ENCODE measurements at regions not wholly inside any gene's neighbourhood (a gene's known extent, or its start where the extent isn't known, plus 50 kb on each side); places are given as distances from the start of the nearest gene placed in this dataset.
A peak's percentile ranks its signal among the peaks of the same experiment; 100 is the strongest.

DNA sequence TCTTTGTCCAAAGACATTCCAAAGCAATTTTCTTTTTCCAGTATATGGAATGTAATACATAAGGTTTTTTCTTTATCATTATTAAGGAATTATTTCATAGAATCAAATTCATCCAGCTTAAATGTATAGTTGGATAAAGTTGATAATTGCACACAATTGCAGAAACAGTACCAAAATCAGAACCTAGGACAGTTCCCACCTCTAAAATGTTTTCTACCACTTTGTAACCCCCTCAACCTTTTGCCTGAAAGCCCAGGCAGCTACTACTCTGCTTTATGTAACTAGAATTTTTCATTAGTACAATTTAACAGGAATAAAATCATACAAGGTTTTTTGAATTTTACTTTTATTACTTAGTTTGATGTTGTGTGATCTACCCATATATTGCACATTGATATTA, 98.0 kb downstream of the PRR20E start:
- H3K27me3 ChIP-seq (ENCODE audit: control insufficient read depth, insufficient read depth, low read length, poor library complexity, severe bottlenecking), result no peaks in the 10 kb centered on the region
- no peaks in the 10 kb centered on the region for H3K4me1 ChIP-seq (ENCODE audit: control insufficient read depth, insufficient read depth, low read length)
- H3K36me3 Mint-ChIP-seq (ENCODE audit: low read depth), result no peaks in the 10 kb centered on the region
- H3K9me3 Mint-ChIP-seq, result no peaks in the 10 kb centered on the region
- no peak overlapping the region for H3K27ac ChIP-seq (ENCODE audit: low read depth, low read length)
- no peak overlapping the region for H3K4me3 Mint-ChIP-seq
- H3K27ac Mint-ChIP-seq, result no peak overlapping the region
- H3K9ac ChIP-seq (ENCODE audit: extremely low read depth, low read length, poor library complexity, severe bottlenecking), result no peak overlapping the region
- DNase-seq, result no peak
- H3K4me1 Mint-ChIP-seq, result no peaks in the 10 kb centered on the region
- H3K9me3 ChIP-seq (ENCODE audit: control insufficient read depth, low read length), result no peaks in the 10 kb centered on the region
- no peak for TF ChIP-seq CTCF (conservative IDR thresholded peaks at IDR 0.05)
- no peak overlapping the region for H3K4me3 ChIP-seq (ENCODE audit: low read length)
- H3K27me3 Mint-ChIP-seq (ENCODE audit: insufficient read depth), result no peaks in the 10 kb centered on the region
- no peaks in the 10 kb centered on the region for H3K36me3 ChIP-seq (ENCODE audit: control insufficient read depth, insufficient read depth, low read length)

DNA sequence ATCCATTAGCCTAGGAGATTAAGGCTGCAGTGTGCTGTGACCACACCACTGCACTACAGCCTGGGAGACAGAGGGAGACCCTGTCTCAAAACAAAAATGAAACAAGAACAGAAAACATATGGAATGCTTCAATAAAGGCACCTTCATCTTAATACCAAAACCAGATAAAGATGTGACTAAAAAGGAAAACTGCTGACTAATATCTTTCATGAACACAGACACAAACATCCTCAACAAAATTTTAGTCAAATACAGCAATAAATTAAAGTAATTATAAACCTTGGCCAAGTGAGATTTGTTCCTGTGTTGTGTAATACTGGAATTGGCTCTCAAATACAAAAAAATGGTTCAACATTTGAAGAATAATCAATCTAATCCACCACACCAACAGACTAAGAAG, 103.5 kb downstream of the PRR20E start:
- Mint-ChIP-seq H3K4me3 (no peak overlapping the region), H3K27me3 (ENCODE audit: insufficient read depth) (no peaks in the 10 kb centered on the region), H3K36me3 (ENCODE audit: low read depth) (no peaks in the 10 kb centered on the region), H3K9me3 (no peaks in the 10 kb centered on the region), H3K27ac (no peak overlapping the region), H3K4me1 (no peaks in the 10 kb centered on the region)
- Histone ChIP-seq H3K4me1 (ENCODE audit: control insufficient read depth, insufficient read depth, low read length) (no peaks in the 10 kb centered on the region), H3K36me3 (ENCODE audit: control insufficient read depth, insufficient read depth, low read length) (no peaks in the 10 kb centered on the region), H3K9ac (ENCODE audit: extremely low read depth, low read length, poor library complexity, severe bottlenecking) (no peak overlapping the region), H3K27me3 (ENCODE audit: control insufficient read depth, insufficient read depth, low read length, poor library complexity, severe bottlenecking) (no peaks in the 10 kb centered on the region), H3K9me3 (ENCODE audit: control insufficient read depth, low read length) (no peaks in the 10 kb centered on the region), H3K27ac (ENCODE audit: low read depth, low read length) (no peak overlapping the region), H3K4me3 (ENCODE audit: low read length) (no peak overlapping the region)
- no peak for DNase-seq
- TF ChIP-seq CTCF (conservative IDR thresholded peaks at IDR 0.05), result no peak

DNA sequence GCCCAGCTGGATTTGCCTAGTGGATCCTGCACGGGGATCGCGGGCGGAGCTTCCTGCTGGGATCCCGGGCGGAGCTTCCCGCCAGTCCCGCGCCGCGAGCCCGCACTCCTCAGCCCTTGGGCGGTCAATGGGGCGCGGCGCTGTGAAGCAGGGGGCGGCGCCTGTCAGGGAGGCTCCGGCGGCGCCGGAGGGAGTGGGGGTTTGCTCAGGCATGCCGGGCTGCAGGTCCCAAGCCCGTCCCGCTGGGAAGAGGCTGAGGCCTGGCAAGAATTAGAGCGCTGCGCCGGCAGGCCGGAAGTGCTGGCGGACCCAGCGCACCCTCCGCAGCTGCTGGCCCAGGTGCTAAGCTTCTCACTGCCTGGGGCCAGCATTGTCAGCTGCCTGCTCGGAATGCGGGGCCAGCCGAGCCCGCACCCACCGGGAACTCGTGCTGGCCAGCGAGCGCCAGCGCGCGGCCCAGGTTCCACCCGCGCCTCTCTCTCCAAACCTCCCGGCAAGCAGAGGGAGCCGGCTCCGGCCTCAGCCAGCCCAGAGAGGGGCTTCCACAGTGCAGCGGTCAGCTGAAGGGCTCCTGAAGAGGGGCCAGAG, 119.6 kb downstream of the PRR20E start:
- no peaks in the 10 kb centered on the region for H3K4me1 ChIP-seq (ENCODE audit: control insufficient read depth, insufficient read depth, low read length)
- H3K27ac Mint-ChIP-seq, result no peak overlapping the region
- 94 to 100% methylated on average over 4 to 49 of the region's 49 CpGs for WGBS, 2 experiments (ENCODE audit: insufficient coverage in 1 of 2, insufficient read length in 1 of 2)
- H3K27ac ChIP-seq (ENCODE audit: low read depth, low read length), result no peak overlapping the region
- H3K4me3 ChIP-seq (ENCODE audit: low read length), result no peak overlapping the region
- peaks cover 11% of the 10 kb centered on the region for H3K9me3 Mint-ChIP-seq
- no peaks in the 10 kb centered on the region for H3K36me3 ChIP-seq (ENCODE audit: control insufficient read depth, insufficient read depth, low read length)
- H3K4me1 Mint-ChIP-seq, result no peaks in the 10 kb centered on the region
- peak; percentile 78 for DNase-seq
- H3K27me3 ChIP-seq (ENCODE audit: control insufficient read depth, insufficient read depth, low read length, poor library complexity, severe bottlenecking), result no peaks in the 10 kb centered on the region
- H3K36me3 Mint-ChIP-seq (ENCODE audit: low read depth), result no peaks in the 10 kb centered on the region
- TF ChIP-seq CTCF (conservative IDR thresholded peaks at IDR 0.05), result no peak
- peak overlapping the region; percentile 52 for H3K4me3 Mint-ChIP-seq
- H3K27me3 Mint-ChIP-seq (ENCODE audit: insufficient read depth), result no peaks in the 10 kb centered on the region
- no peak overlapping the region for H3K9ac ChIP-seq (ENCODE audit: extremely low read depth, low read length, poor library complexity, severe bottlenecking)
- H3K9me3 ChIP-seq (ENCODE audit: control insufficient read depth, low read length), result no peaks in the 10 kb centered on the region

All from endodermal cell (in vitro differentiated cells).